ENCODE measurements at regions not wholly inside any gene's neighbourhood (a gene's known extent, or its start where the extent isn't known, plus 50 kb on each side); places are given as distances from the start of the nearest gene placed in this dataset.

GRCh38 chr6:140062043-140063020 is 687.9 kb upstream of the CITED2 start:
- Histone ChIP-seq H2AFZ (peak overlapping the region; percentile 5; the same call in 1 of the 2 replicates), H3K9me3 (ENCODE audit: insufficient read depth, low read depth) (no peaks in the 10 kb centered on the region), H3K4me2 (peak overlapping the region; percentile 61), H3K4me1 (replicated peaks; ENCODE audit: insufficient read depth) (peaks cover 32% of the 10 kb centered on the region), H3K27me3 (ENCODE audit: insufficient read depth, low read depth) (no peaks in the 10 kb centered on the region), H3K36me3 (ENCODE audit: low read depth) (no peaks in the 10 kb centered on the region), H3K4me3 (peak overlapping the region; percentile 4; the same call in 1 of the 2 replicates), H3K27ac (peak overlapping the region; percentile 66), H4K20me1 (ENCODE audit: insufficient read depth) (no peaks in the 10 kb centered on the region), H3K79me2 (ENCODE audit: low read depth) (no peaks in the 10 kb centered on the region), H3K9me2 (ENCODE audit: insufficient read depth) (no peaks in the 10 kb centered on the region), H3F3A (ENCODE audit: insufficient read depth, low read depth) (peaks cover 30% of the 10 kb centered on the region)
- BruUV-seq (replicated peaks): no TSS peak
- intact Hi-C loops (cut with micrococcal nuclease; ENCODE audit: unreplicated experiment): loop anchor here (2.0 to 5.0 kb wide), 6 partner anchors 180 to 860 kb away; partner anchors contain the start of gene CITED2
- TF ChIP-seq, protein P1, sequence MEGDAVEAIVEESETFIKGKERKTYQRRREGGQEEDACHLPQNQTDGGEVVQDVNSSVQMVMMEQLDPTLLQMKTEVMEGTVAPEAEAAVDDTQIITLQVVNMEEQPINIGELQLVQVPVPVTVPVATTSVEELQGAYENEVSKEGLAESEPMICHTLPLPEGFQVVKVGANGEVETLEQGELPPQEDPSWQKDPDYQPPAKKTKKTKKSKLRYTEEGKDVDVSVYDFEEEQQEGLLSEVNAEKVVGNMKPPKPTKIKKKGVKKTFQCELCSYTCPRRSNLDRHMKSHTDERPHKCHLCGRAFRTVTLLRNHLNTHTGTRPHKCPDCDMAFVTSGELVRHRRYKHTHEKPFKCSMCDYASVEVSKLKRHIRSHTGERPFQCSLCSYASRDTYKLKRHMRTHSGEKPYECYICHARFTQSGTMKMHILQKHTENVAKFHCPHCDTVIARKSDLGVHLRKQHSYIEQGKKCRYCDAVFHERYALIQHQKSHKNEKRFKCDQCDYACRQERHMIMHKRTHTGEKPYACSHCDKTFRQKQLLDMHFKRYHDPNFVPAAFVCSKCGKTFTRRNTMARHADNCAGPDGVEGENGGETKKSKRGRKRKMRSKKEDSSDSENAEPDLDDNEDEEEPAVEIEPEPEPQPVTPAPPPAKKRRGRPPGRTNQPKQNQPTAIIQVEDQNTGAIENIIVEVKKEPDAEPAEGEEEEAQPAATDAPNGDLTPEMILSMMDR (conservative IDR thresholded peaks at IDR 0.05): no peak
- no peak for TF ChIP-seq EZH2 (IDR thresholded peaks at IDR 0.05; ENCODE audit: low read depth)
- peak; percentile 51 to 97 for DNase-seq
- ChIA-PET POLR2A (ENCODE audit: unreplicated experiment) (no interaction called here), CTCF (no interaction called here)

DNA sequence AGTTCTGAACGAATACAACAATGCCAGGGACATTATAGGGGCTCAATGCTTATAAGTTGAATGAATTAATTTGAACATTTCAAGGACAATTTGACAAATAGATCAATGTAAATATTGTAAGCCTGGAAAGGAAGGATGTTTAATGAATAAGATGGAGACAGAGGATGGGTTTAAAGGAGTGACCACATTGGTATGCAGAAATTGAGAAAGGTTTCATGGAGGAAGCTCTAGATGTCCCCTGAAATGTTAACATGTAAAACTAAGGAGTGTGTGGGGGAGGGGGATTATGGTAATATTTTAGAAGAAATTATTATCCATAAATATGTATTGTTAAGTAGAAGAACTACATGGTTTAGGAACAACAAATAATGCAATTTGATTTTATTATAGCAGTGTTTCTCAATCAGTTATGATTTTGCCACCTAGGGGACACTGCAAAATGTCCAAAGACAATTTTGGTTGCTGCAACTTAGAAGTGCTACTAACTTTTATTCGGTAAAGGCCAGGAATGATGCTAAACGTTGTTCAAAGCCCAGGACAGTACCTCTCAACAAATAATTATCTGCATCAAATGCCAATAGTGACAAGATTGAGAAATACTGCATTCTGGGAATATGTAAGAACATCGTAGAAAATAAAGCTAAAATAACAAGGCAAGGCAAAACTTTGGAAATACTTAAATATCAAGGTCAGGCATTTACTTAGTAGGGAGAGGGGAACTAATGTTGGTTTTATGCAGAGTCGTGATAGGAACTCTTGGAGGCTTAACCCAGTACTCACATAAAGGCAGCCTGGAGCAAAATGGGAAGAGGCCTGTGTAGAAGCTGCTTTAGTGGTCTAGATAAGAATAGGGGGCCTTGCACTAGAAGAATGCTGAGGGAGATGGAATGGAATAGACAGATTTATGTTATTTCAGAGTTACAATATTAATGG is 686.9 kb upstream of the CITED2 start:
- ChIA-PET CTCF (no interaction called here), POLR2A (ENCODE audit: unreplicated experiment) (no interaction called here)
- Histone ChIP-seq H4K20me1 (ENCODE audit: insufficient read depth) (no peaks in the 10 kb centered on the region), H3F3A (ENCODE audit: insufficient read depth, low read depth) (peaks cover 30% of the 10 kb centered on the region), H3K27me3 (ENCODE audit: insufficient read depth, low read depth) (no peaks in the 10 kb centered on the region), H3K9me2 (ENCODE audit: insufficient read depth) (no peaks in the 10 kb centered on the region), H3K79me2 (ENCODE audit: low read depth) (no peaks in the 10 kb centered on the region), H3K4me3 (peak overlapping the region; percentile 4; the same call in 1 of the 2 replicates), H2AFZ (no peak overlapping the region), H3K4me1 (replicated peaks; ENCODE audit: insufficient read depth) (peaks cover 32% of the 10 kb centered on the region), H3K9me3 (ENCODE audit: insufficient read depth, low read depth) (no peaks in the 10 kb centered on the region), H3K36me3 (ENCODE audit: low read depth) (no peaks in the 10 kb centered on the region), H3K4me2 (peak overlapping the region; percentile 61), H3K27ac (peak overlapping the region; percentile 66)
- BruUV-seq (replicated peaks): no TSS peak
- TF ChIP-seq, protein P1 (conservative IDR thresholded peaks at IDR 0.05): no peak
- TF ChIP-seq EZH2 (IDR thresholded peaks at IDR 0.05; ENCODE audit: low read depth): no peak
- DNase-seq: peak in 1 of 2 experiments; percentile 43
- intact Hi-C loops (cut with micrococcal nuclease; ENCODE audit: unreplicated experiment): loop anchor here (2.0 to 5.0 kb wide), 6 partner anchors 179 to 861 kb away; partner anchors contain the start of gene CITED2

- DNase-seq: no peak
- BruUV-seq (replicated peaks): no TSS peak
- peaks cover 30% of the 10 kb centered on the region for H3F3A ChIP-seq (ENCODE audit: insufficient read depth, low read depth)
- no peaks in the 10 kb centered on the region for H3K9me3 ChIP-seq (ENCODE audit: insufficient read depth, low read depth)
- TF ChIP-seq, protein P1 (conservative IDR thresholded peaks at IDR 0.05): no peak
- TF ChIP-seq EZH2 (IDR thresholded peaks at IDR 0.05; ENCODE audit: low read depth): no peak
- peaks cover 32% of the 10 kb centered on the region for H3K4me1 ChIP-seq (replicated peaks; ENCODE audit: insufficient read depth)
- H3K36me3 ChIP-seq (ENCODE audit: low read depth): no peaks in the 10 kb centered on the region
- no peaks in the 10 kb centered on the region for H3K9me2 ChIP-seq (ENCODE audit: insufficient read depth)
- intact Hi-C loops (cut with micrococcal nuclease; ENCODE audit: unreplicated experiment): loop anchor here (5.0 kb wide), 5 partner anchors 178 to 862 kb away; partner anchors contain the start of gene CITED2
- no peak overlapping the region for H3K4me3 ChIP-seq
- H3K79me2 ChIP-seq (ENCODE audit: low read depth): no peaks in the 10 kb centered on the region
- H3K27ac ChIP-seq: no peak overlapping the region
- no peak overlapping the region for H2AFZ ChIP-seq
- ChIA-PET POLR2A (ENCODE audit: unreplicated experiment) (no interaction called here), CTCF (no interaction called here)
- H3K27me3 ChIP-seq (ENCODE audit: insufficient read depth, low read depth): no peaks in the 10 kb centered on the region
- H3K4me2 ChIP-seq: no peak overlapping the region
- no peaks in the 10 kb centered on the region for H4K20me1 ChIP-seq (ENCODE audit: insufficient read depth)
Observed at GRCh38 chr6:140059947-140060346, 685.5 kb upstream of the CITED2 start.

Measured in PC-9 (cell line).